DND-41 (cell line): ENCODE measurements at regions not wholly inside any gene's neighbourhood (a gene's known extent, or its start where the extent isn't known, plus 50 kb on each side); places are given as distances from the start of the nearest gene placed in this dataset.

Source experiments
- ATAC-seq: fragments of 200-7000 bp; cut with Tn5 transposase; 3 replicates; pipeline ENCODE4 v1.9.1; 2021; ENCODE audit warnings: low read depth; ENCODE audit not compliant: insufficient read depth
- DNase-seq: peaks from one replicate; pipeline ENCODE4 v3.0.0-alpha.2; 2020
- H2AFZ ChIP-seq: 2 replicates; pipeline ENCODE4 v1.6.0; 2012; ENCODE audit warnings: low read depth, low read length
- H3K27ac ChIP-seq: 2 replicates; pipeline ENCODE4 v1.5.1; 2012; ENCODE audit warnings: low read length, inconsistent platforms
- H3K27me3 ChIP-seq: fragments of 200-600 bp; sonication (generic); 2 replicates; pipeline ENCODE4 v1.6.0; 2012; ENCODE audit warnings: low read length, mild to moderate bottlenecking, inconsistent platforms; ENCODE audit not compliant: insufficient read depth, poor library complexity
- H3K36me3 ChIP-seq: 2 replicates; pipeline ENCODE4 v1.5.1; 2012; ENCODE audit warnings: low read length, inconsistent platforms; ENCODE audit not compliant: insufficient read depth
- H3K4me1 ChIP-seq: 2 replicates; pipeline ENCODE4 v1.5.1; 2012; ENCODE audit warnings: mild to moderate bottlenecking, low read length; ENCODE audit not compliant: insufficient read depth
- H3K4me2 ChIP-seq: 2 replicates; pipeline ENCODE4 v1.6.0; 2012; ENCODE audit warnings: mild to moderate bottlenecking, moderate library complexity, low read length, inconsistent platforms; ENCODE audit not compliant: insufficient read depth
- H3K4me3 ChIP-seq, 2 experiments: fragments of 200-600 bp in 1 of 2; shearing (Covaris generic) in 1 of 2; 2 replicates each; pipeline ENCODE4 v1.5.1; 2012 to 2016; ENCODE audit warnings: inconsistent platforms in 2 of 2, low read length in 2 of 2, mild to moderate bottlenecking in 2 of 2, low read depth in 1 of 2, moderate library complexity in 1 of 2
- H3K79me2 ChIP-seq: 2 replicates; pipeline ENCODE4 v1.6.0; 2012; ENCODE audit warnings: low read length, inconsistent platforms; ENCODE audit not compliant: insufficient read depth
- H3K9ac ChIP-seq: 2 replicates; pipeline ENCODE4 v1.6.0; 2012; ENCODE audit warnings: low read depth, mild to moderate bottlenecking, inconsistent platforms, low read length, moderate library complexity
- H3K9me3 ChIP-seq: 2 replicates; pipeline ENCODE4 v1.5.1; 2012; ENCODE audit warnings: low read length, moderate library complexity, mild to moderate bottlenecking, inconsistent platforms; ENCODE audit not compliant: insufficient read depth, severe bottlenecking
- H4K20me1 ChIP-seq: 2 replicates; pipeline ENCODE4 v1.6.0; 2012; ENCODE audit warnings: low read length; ENCODE audit not compliant: insufficient read depth
- CTCF ChIP-seq: IDR thresholded peaks from 2 replicates; pipeline ENCODE4 v1.5.1; 2012; ENCODE audit warnings: borderline replicate concordance, low read length, moderate library complexity, mild to moderate bottlenecking; ENCODE audit not compliant: poor library complexity, severe bottlenecking; ENCODE audit errors: extremely low read depth
- EZH2 ChIP-seq: IDR thresholded peaks from 3 replicates; pipeline ENCODE4 v1.6.1; 2012; ENCODE audit warnings: borderline replicate concordance, low read depth, mild to moderate bottlenecking, moderate library complexity, low read length, inconsistent platforms; ENCODE audit not compliant: severe bottlenecking

- Histone ChIP-seq H3K27ac (no peak overlapping the region), H2AFZ (no peak overlapping the region), H4K20me1 (no peaks in the 10 kb centered on the region), H3K79me2 (no peaks in the 10 kb centered on the region), H3K4me1 (no peaks in the 10 kb centered on the region), H3K4me2 (no peak overlapping the region), H3K36me3 (no peaks in the 10 kb centered on the region), H3K9ac (no peak overlapping the region), H3K9me3 (no peaks in the 10 kb centered on the region), H3K4me3 (no peak overlapping the region), H3K27me3 (no peaks in the 10 kb centered on the region)
- no peak for TF ChIP-seq EZH2
- TF ChIP-seq CTCF, result no peak
- ATAC-seq (no peak), DNase-seq (no peak)
Measured at GRCh38 chr2:176573612-176574483, 304.6 kb downstream of the MTX2 start.

GRCh38 chr2:176574484-176575236 is 305.4 kb downstream of the MTX2 start:
- H3K9me3 ChIP-seq, result no peaks in the 10 kb centered on the region
- H3K36me3 ChIP-seq, result no peaks in the 10 kb centered on the region
- H3K4me3 ChIP-seq, result no peak overlapping the region
- no peak for DNase-seq
- TF ChIP-seq CTCF (no peak), EZH2 (no peak)
- H3K27me3 ChIP-seq, result no peaks in the 10 kb centered on the region
- no peaks in the 10 kb centered on the region for H4K20me1 ChIP-seq
- H3K79me2 ChIP-seq, result no peaks in the 10 kb centered on the region
- H3K9ac ChIP-seq, result no peak overlapping the region
- H3K27ac ChIP-seq, result no peak overlapping the region
- H3K4me2 ChIP-seq, result no peak overlapping the region
- ATAC-seq, result no peak
- H2AFZ ChIP-seq, result no peak overlapping the region
- H3K4me1 ChIP-seq, result no peaks in the 10 kb centered on the region

DNA sequence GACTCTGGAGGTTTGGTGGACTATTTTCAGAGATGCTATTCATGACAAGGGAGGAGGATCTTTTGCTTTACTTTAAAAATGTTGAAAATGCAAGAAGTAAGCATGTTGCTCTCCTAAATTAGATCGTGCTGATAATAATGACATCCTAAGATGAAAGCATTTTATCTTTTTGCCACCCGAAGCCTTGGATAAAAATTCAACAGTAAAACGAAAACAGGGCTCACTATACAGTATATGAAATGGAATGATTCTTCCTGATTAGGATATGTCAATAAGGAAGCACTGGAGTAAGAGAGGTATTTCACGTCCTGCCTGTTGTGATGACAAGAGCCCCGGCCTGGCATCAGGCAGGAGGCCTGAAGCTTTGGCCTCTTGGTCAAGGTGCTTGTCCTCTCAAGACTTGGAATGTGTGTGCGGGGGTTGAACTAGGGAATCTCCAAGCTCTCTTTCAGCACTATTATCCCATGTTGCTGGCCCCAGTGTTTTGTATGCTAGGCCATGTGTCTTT is 306.0 kb downstream of the MTX2 start:
- no peak overlapping the region for H2AFZ ChIP-seq

More for the DNA sequence above, 306.0 kb downstream of the MTX2 start:
- Histone ChIP-seq H3K4me1 (no peaks in the 10 kb centered on the region), H3K4me3 (no peak overlapping the region), H3K36me3 (no peaks in the 10 kb centered on the region), H3K79me2 (no peaks in the 10 kb centered on the region), H3K27ac (no peak overlapping the region), H3K9me3 (no peaks in the 10 kb centered on the region), H4K20me1 (no peaks in the 10 kb centered on the region), H3K27me3 (no peaks in the 10 kb centered on the region), H3K9ac (no peak overlapping the region), H3K4me2 (no peak overlapping the region)
- no peak for DNase-seq
- TF ChIP-seq EZH2 (no peak), CTCF (no peak)
- no peak for ATAC-seq
